ENCODE measurements at regions not wholly inside any gene's neighbourhood (a gene's known extent, or its start where the extent isn't known, plus 50 kb on each side); places are given as distances from the start of the nearest gene placed in this dataset.

GRCh38 chr2:6676241-6676640 lies 189.5 kb downstream of the CMPK2 start:
- ATAC-seq (ENCODE audit: low read depth) (no peak), DNase-seq (ENCODE audit: low spot score in 2 of 2) (no peak)
- Mint-ChIP-seq H3K27ac (no peak overlapping the region), H3K4me3 (no peak overlapping the region), H3K4me1 (no peaks in the 10 kb centered on the region), H3K36me3 (no peaks in the 10 kb centered on the region), H3K27me3 (peaks cover 3% of the 10 kb centered on the region), H3K9me3 (no peaks in the 10 kb centered on the region)

DNA sequence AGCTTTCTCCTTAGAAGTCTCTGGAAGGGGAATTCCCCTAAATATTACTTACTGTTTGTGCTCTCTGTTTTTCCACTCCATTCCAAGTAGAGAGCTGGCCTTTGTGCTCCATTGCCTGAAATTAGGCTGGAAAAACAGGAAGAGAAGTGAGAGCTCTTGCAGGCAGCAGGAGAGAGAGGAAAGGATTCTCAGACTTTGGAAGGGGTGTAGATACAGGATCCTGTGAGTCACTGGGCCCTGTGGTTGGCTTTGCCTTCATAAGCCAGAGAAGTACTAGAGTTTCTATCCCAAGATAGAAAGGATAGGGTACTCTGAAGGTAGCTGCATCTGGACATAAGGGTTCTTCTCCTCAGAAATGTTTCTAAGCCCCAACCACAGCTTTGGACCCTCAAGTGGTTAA lies 188.9 kb downstream of the CMPK2 start:
- no peak for ATAC-seq (ENCODE audit: low read depth)
- H3K9me3 Mint-ChIP-seq = no peaks in the 10 kb centered on the region
- no peaks in the 10 kb centered on the region for H3K4me1 Mint-ChIP-seq

DNA sequence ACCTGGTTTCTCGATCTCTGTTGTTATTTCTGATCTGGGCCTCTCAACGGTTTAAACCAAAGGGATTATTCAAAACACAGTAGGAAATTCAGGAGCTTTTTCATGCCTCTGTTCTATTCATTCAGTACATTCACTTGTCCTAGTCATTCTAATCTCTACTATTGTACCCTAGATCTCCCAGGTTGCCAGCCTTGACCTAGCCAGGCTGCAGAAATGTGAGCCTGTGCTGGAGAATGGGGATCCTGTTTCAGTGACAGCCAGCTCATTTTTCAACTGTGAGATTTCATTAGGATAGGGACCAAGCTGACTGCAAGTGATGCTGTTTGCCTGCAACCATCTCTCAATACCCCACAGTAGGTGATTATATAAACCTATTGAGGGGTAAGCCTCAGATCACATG lies 186.2 kb downstream of the CMPK2 start:
- Mint-ChIP-seq H3K9me3 (no peaks in the 10 kb centered on the region), H3K27ac (no peak overlapping the region), H3K4me3 (no peak overlapping the region), H3K36me3 (no peaks in the 10 kb centered on the region), H3K4me1 (no peaks in the 10 kb centered on the region), H3K27me3 (peaks cover 3% of the 10 kb centered on the region)
- no peak for ATAC-seq (ENCODE audit: low read depth)
- DNase-seq (ENCODE audit: low spot score in 2 of 2) = no peak

More for the DNA sequence above, 188.9 kb downstream of the CMPK2 start:
- DNase-seq (ENCODE audit: low spot score in 2 of 2) = no peak
- no peak overlapping the region for H3K27ac Mint-ChIP-seq
- no peak overlapping the region for H3K4me3 Mint-ChIP-seq
- no peaks in the 10 kb centered on the region for H3K36me3 Mint-ChIP-seq
- peaks cover 3% of the 10 kb centered on the region for H3K27me3 Mint-ChIP-seq

GRCh38 chr2:6683516-6683915 lies 182.2 kb downstream of the CMPK2 start:
- Mint-ChIP-seq H3K4me3 (no peak overlapping the region), H3K27ac (no peak overlapping the region), H3K36me3 (no peaks in the 10 kb centered on the region), H3K9me3 (no peaks in the 10 kb centered on the region), H3K27me3 (peaks cover 3% of the 10 kb centered on the region), H3K4me1 (no peaks in the 10 kb centered on the region)
- ATAC-seq (ENCODE audit: low read depth) (no peak), DNase-seq (ENCODE audit: low spot score in 2 of 2) (no peak)

DNA sequence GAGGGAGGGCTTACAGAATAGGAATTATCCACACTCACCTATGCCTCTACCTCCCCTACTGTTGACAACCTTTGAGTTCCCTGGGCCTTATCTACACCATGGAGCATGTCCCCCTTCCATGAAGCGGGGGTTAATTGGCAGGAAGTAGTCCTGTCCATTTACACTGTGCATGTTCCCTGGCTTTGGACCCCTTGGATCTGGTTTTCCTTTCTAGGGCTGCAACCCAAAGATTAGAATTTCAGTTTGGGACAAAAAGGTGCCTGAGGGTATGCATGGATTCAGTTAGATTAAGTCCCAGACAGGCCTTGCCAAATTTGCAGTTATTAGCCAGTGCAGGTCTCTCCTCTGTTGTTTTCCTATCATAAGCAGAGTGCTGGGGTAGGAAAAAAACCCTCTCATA lies 180.3 kb downstream of the CMPK2 start:
- no peaks in the 10 kb centered on the region for H3K27me3 Mint-ChIP-seq
- H3K36me3 Mint-ChIP-seq = no peaks in the 10 kb centered on the region
- no peak overlapping the region for H3K4me3 Mint-ChIP-seq
- no peaks in the 10 kb centered on the region for H3K4me1 Mint-ChIP-seq
- DNase-seq (ENCODE audit: low spot score in 2 of 2) (no peak), ATAC-seq (ENCODE audit: low read depth) (no peak)
- no peak overlapping the region for H3K27ac Mint-ChIP-seq
- H3K9me3 Mint-ChIP-seq = no peaks in the 10 kb centered on the region

DNA sequence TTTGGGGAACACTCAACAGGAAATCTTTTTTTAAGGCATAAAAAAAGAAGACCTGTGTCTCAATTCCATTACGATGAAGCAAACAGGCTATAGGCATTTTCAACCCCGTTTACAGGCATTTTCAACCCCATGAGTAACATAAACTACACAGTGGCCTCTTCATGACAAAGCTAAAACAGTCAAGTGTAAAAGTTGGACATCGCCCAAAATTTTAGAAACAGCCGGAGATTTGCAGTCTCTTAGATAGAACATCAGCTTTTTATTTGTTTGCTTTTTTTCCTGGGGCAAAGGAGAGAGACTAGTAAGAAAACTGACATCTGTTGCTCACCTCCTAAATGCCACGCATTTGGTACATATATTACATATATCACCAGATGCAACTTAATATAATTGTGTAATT lies 173.7 kb downstream of the CMPK2 start:
- Mint-ChIP-seq H3K4me1 (no peaks in the 10 kb centered on the region), H3K27ac (no peak overlapping the region), H3K27me3 (no peaks in the 10 kb centered on the region), H3K4me3 (no peak overlapping the region), H3K9me3 (no peaks in the 10 kb centered on the region), H3K36me3 (no peaks in the 10 kb centered on the region)
- no peak for ATAC-seq (ENCODE audit: low read depth)
- no peak for DNase-seq (ENCODE audit: low spot score in 2 of 2)

DNA sequence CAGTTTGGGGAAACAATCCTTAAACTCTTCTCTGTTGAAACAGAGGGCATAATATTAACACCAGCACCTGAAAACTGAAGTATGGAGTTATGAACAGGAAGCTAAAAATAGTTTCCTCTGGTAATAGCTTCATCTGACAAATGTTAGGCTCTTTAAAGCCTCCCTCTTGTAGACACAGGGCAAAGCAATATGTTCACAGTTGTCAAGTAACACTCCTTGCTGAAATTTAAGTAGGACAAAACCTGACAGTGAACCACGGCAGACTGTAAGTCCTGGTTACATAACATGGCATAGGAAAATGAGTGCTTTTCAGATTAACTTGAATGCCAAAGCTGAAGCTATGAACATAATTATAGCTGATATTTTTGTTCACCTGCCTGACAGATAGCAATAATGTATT lies 172.9 kb downstream of the CMPK2 start:
- no peaks in the 10 kb centered on the region for H3K4me1 Mint-ChIP-seq
- no peaks in the 10 kb centered on the region for H3K36me3 Mint-ChIP-seq
- H3K9me3 Mint-ChIP-seq = no peaks in the 10 kb centered on the region
- no peak for DNase-seq (ENCODE audit: low spot score in 2 of 2)
- H3K27ac Mint-ChIP-seq = no peak overlapping the region
- H3K27me3 Mint-ChIP-seq = no peaks in the 10 kb centered on the region
- no peak for ATAC-seq (ENCODE audit: low read depth)
- H3K4me3 Mint-ChIP-seq = no peak overlapping the region

- H3K4me3 Mint-ChIP-seq = no peak overlapping the region
- no peaks in the 10 kb centered on the region for H3K27me3 Mint-ChIP-seq
- H3K36me3 Mint-ChIP-seq = no peaks in the 10 kb centered on the region
- no peaks in the 10 kb centered on the region for H3K9me3 Mint-ChIP-seq
- DNase-seq (ENCODE audit: low spot score in 2 of 2) (no peak), ATAC-seq (ENCODE audit: low read depth) (no peak)
- no peaks in the 10 kb centered on the region for H3K4me1 Mint-ChIP-seq
- H3K27ac Mint-ChIP-seq = no peak overlapping the region
Measured at GRCh38 chr2:6694555-6694954, 171.2 kb downstream of the CMPK2 start.

- Mint-ChIP-seq H3K36me3 (no peaks in the 10 kb centered on the region), H3K9me3 (peaks cover 10% of the 10 kb centered on the region)
- DNase-seq (ENCODE audit: low spot score in 2 of 2) = no peak
Measured at GRCh38 chr2:6700335-6700734, 165.4 kb downstream of the CMPK2 start.

GRCh38 chr2:6704077-6704476 lies 161.6 kb downstream of the CMPK2 start:
- Mint-ChIP-seq H3K27me3 (no peaks in the 10 kb centered on the region), H3K9me3 (peaks cover 13% of the 10 kb centered on the region)
- ATAC-seq (ENCODE audit: low read depth) = no peak

More at GRCh38 chr2:6700335-6700734, 165.4 kb downstream of the CMPK2 start:
- no peak overlapping the region for H3K27ac Mint-ChIP-seq
- no peak for ATAC-seq (ENCODE audit: low read depth)
- no peak overlapping the region for H3K4me3 Mint-ChIP-seq
- H3K4me1 Mint-ChIP-seq = no peaks in the 10 kb centered on the region
- no peaks in the 10 kb centered on the region for H3K27me3 Mint-ChIP-seq

GRCh38 chr2:6721395-6721794 lies 144.3 kb downstream of the CMPK2 start:
- Mint-ChIP-seq H3K36me3 (no peaks in the 10 kb centered on the region), H3K27me3 (no peaks in the 10 kb centered on the region), H3K4me1 (no peaks in the 10 kb centered on the region), H3K4me3 (no peak overlapping the region), H3K27ac (no peak overlapping the region), H3K9me3 (no peaks in the 10 kb centered on the region)
- DNase-seq (ENCODE audit: low spot score in 2 of 2) = no peak
- no peak for ATAC-seq (ENCODE audit: low read depth)

More at GRCh38 chr2:6704077-6704476, 161.6 kb downstream of the CMPK2 start:
- no peaks in the 10 kb centered on the region for H3K4me1 Mint-ChIP-seq
- H3K27ac Mint-ChIP-seq = no peak overlapping the region
- no peaks in the 10 kb centered on the region for H3K36me3 Mint-ChIP-seq
- no peak for DNase-seq (ENCODE audit: low spot score in 2 of 2)
- H3K4me3 Mint-ChIP-seq = no peak overlapping the region

- H3K27me3 Mint-ChIP-seq = no peaks in the 10 kb centered on the region
- no peaks in the 10 kb centered on the region for H3K36me3 Mint-ChIP-seq
- no peaks in the 10 kb centered on the region for H3K4me1 Mint-ChIP-seq
- no peak overlapping the region for H3K27ac Mint-ChIP-seq
- no peak for ATAC-seq (ENCODE audit: low read depth)
- no peak for DNase-seq (ENCODE audit: low spot score in 2 of 2)
- H3K4me3 Mint-ChIP-seq = no peak overlapping the region
- no peaks in the 10 kb centered on the region for H3K9me3 Mint-ChIP-seq
Measured at GRCh38 chr2:6722574-6722973, 143.1 kb downstream of the CMPK2 start.

- H3K27me3 Mint-ChIP-seq = no peaks in the 10 kb centered on the region
- H3K36me3 Mint-ChIP-seq = no peaks in the 10 kb centered on the region
- ATAC-seq (ENCODE audit: low read depth) (no peak), DNase-seq (ENCODE audit: low spot score in 2 of 2) (no peak)
- no peak overlapping the region for H3K4me3 Mint-ChIP-seq
- no peak overlapping the region for H3K27ac Mint-ChIP-seq
- no peaks in the 10 kb centered on the region for H3K9me3 Mint-ChIP-seq
- H3K4me1 Mint-ChIP-seq = no peaks in the 10 kb centered on the region
Measured at GRCh38 chr2:6723865-6724604, 141.7 kb downstream of the CMPK2 start.

GRCh38 chr2:6724605-6725140 lies 141.0 kb downstream of the CMPK2 start:
- Mint-ChIP-seq H3K4me1 (no peaks in the 10 kb centered on the region), H3K27ac (no peak overlapping the region), H3K36me3 (no peaks in the 10 kb centered on the region), H3K9me3 (no peaks in the 10 kb centered on the region), H3K27me3 (no peaks in the 10 kb centered on the region), H3K4me3 (no peak overlapping the region)
- ATAC-seq (ENCODE audit: low read depth) = no peak
- DNase-seq (ENCODE audit: low spot score in 2 of 2) = no peak

GRCh38 chr2:6728156-6728555 lies 137.6 kb downstream of the CMPK2 start:
- no peak overlapping the region for H3K4me3 Mint-ChIP-seq
- no peak for ATAC-seq (ENCODE audit: low read depth)
- no peak for DNase-seq (ENCODE audit: low spot score in 2 of 2)
- H3K27ac Mint-ChIP-seq = no peak overlapping the region
- peaks cover 3% of the 10 kb centered on the region for H3K27me3 Mint-ChIP-seq
- H3K9me3 Mint-ChIP-seq = no peaks in the 10 kb centered on the region
- no peaks in the 10 kb centered on the region for H3K4me1 Mint-ChIP-seq
- H3K36me3 Mint-ChIP-seq = no peaks in the 10 kb centered on the region

Data from memory B cell (primary cell).